IPS-NIHi7 (cell line): ENCODE measurements at regions not wholly inside any gene's neighbourhood (a gene's known extent, or its start where the extent isn't known, plus 50 kb on each side); places are given as distances from the start of the nearest gene placed in this dataset.

Source experiments
- DNase-seq: peaks from one replicate; pipeline ENCODE4 v3.0.0; 2012; ENCODE audit warnings: mixed read lengths; ENCODE audit errors: extremely low spot score

DNA sequence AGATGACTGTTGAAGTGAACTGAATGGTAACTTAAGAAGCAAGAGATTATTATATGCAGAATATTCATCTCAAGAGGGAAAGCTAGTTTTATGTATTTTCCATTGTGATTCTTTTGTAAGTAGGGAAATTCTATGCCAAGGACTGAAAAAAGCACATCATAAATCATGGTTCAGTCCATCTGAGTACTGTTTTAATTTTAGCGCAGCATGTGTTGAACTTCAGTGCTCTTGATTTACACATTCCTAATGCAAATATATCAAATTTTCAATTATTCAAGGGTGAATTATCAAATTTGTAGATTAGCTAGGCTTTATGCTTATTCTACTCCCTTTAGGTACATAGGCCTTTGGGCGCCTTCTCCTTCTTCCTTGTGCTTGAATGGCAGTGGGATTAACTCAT, 50.3 kb upstream of the TCF12 start:
- no peak for DNase-seq

DNA sequence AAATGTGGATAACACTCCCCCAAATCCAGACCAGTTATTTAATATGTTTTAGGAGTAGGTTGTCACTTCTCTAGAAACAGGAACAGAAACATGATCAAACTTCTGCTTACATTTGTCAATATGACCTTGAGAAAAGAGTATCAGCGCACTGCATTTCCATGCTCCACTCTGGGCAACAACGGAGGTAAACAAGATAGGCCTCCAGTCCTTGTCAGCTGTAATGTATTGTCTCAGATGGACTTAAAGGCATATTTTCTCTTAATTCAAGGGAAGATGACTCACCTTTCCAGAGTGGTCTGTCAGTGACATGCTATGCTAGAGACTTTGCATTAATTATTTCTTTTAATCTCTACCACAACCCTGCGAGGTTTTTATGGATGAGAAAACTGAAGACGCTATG, 51.6 kb upstream of the TCF12 start:
- DNase-seq: no peak

DNA sequence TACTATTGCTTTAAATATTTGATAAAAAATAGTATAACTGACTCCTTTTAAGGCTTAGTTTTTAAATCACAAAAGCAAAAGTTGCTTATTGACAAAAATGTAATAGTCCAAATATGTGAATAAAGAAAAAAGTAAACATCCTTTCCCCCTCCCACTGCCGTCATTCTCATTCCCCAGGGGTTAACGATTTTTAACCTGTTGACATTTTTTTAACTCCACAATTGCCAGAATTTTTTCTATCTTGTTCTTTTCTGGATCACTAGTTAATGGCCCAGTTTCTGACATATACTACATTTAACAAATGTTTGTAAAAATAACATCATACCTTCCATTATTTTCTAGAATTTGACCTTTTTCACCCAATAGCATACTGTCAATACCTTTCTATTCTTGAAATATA, 60.6 kb upstream of the TCF12 start:
- no peak for DNase-seq

GRCh38 chr15:56856934-56857333, 61.5 kb upstream of the TCF12 start:
- DNase-seq: no peak

GRCh38 chr15:56844892-56845291, 73.6 kb upstream of the TCF12 start:
- no peak for DNase-seq

DNA sequence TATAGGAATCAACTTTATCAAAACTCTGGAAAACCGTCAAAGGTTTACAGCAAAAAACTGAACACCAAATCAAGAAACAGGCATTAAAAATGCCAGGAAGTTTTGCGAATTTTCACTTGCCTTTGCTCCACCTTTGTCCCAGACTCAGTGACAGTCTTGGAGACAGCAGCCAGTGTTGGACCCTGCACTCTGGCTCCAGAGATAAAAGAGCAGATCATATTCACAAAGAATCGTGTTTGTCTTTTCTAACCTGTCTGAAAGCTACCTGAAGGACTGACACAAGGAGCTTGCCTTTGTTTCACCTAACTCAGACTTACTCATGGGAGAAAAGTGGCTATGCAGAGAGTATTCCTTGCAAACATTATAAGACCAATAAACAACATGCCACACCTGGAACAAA, 74.0 kb upstream of the TCF12 start:
- no peak for DNase-seq

- DNase-seq: no peak
Observed at GRCh38 chr15:56839641-56840040, 78.8 kb upstream of the TCF12 start.

- DNase-seq: no peak
Observed at GRCh38 chr15:56839099-56839498, 79.3 kb upstream of the TCF12 start.

DNA sequence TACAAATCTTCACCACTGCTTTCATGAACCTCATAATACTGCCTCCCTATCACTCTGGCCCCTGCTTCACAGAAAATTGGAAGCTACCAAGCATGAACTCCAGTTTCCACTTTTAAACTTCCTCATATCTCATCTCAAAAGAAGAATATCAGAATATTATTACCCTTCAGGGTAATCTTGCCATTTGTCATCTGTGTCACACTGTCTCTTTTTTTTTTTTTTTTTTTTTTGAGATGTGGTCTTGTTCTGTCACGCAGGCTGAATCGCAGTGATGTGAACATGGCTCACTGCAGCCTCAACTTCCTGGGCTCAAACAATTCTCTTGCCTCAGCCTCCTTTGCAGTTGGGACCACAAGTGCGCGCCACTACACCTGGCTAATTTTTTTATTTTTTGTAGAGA, 80.4 kb upstream of the TCF12 start:
- DNase-seq: no peak

DNA sequence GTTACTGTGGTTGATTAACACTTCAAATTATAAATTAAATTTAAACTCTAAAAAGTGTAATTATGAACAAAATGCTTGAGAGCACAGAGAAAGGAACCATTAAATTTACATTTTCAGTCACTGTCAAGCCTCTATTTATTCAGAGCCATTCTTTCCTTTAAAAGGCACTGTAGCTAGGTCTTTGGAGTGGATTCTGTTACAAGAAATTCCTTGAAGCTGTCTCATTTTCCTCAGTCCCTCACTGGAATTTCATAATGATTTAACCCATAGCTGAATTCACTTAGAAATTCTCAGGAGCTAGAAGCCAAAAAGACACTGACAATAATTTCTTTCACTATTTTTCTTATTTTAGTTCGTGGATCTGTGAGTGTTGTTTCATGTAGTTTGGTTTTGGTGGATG, 81.2 kb upstream of the TCF12 start:
- DNase-seq: no peak

GRCh38 chr15:56835718-56836171, 82.7 kb upstream of the TCF12 start:
- no peak for DNase-seq

DNA sequence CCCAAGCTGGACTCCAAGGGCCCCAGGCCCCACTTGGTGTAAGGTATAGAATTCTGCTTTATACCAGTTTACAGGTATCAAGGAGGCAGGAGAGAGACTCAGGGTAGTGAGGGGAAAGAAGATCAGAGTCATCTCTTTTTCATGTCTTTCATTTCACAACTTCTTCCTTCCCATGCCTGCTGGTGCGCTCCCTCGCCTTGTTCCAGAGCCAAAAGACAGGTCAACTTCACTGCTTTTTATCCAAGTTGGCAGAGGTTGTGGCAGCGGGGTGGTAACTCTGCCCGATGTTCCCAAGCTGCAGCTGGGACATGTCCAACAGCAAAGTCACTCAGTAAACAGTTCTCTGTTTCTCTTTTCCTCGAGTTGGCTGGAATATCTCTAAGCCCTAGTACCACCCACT, 86.3 kb upstream of the TCF12 start:
- DNase-seq: no peak

DNA sequence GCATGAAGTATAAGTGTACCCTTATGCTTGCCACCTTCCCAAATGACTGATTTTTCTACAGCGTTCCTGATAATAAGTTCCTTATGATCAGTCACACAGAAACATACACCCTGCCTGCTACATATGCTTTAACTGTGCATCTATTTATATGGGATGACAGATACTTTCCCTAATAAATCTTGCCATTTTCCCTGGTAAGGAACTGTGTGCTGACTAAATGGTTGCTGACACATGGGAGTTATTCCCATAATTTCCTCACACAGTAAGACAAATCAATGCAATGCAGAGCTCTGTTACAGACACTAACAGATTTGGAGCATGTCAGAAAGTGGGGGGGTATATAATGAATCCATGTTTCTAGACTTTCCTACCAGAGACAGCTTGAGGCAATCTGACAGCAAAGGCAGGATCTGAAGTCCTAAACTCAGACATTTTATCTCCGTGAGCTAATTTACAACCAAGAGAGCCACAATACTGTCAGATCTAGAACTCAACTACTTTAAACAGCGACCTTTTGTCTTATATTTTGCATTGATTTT, 86.9 kb upstream of the TCF12 start:
- DNase-seq: no peak

- DNase-seq: no peak
Observed at GRCh38 chr15:56824175-56824574, 90.9 kb upstream of the ZNF280D start.

- peak; percentile 70 for DNase-seq
Observed at GRCh38 chr15:56821721-56822425, 88.6 kb upstream of the ZNF280D start.

DNA sequence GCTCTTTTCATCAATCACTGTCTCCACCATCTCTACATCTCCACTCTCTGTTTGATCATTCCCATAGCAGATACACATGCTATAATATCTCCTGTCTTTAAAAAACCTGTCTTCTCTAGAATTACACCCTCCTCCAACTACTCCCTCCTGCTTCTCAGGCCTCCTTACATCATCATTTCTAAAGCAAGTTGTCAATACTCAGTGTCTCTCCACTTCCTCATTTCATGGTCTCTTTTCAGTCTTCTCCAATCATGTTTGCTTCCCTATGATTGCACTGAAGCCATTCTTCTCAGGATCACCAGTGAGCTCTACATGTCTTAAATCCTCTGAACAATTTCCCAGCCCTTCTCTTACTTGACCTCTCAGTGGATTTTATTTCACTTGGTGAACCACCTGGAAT, 87.0 kb upstream of the ZNF280D start:
- DNase-seq: no peak

DNA sequence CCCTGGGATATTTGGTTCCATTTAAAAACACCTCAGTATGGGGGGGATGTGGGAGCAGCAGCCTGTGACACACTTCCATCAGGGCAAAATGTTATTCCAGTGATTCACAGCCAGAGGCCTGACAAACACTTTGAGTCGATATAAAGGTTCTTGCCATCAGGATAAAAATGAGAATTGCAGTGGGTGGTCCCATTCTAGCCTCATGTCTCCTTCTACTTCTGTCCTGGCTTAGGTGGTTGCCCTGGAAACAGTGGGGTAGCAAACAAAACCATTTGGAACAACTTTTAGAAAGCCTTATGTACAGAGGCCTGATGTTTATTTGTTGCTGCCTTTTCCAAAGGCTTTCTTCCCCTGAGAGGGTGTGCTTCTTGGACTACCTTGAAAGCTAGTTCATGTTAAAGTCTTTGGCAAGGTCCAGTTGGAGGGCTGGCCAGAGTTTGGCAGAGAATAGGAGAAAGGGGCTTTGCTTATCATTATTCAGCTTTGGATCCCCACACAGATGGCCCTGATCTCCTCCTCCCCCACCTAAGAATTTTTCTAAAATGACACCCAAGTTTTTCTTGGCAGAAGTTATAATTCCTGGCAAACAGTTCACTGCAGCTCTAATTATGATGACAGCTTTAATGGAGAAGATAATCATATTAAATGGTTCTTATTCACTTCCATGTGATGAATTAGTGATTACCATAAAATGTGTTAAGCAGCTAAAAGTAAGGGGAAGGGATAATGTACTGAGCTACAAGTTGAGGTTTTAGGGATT, 84.2 kb upstream of the ZNF280D start:
- no peak for DNase-seq

DNA sequence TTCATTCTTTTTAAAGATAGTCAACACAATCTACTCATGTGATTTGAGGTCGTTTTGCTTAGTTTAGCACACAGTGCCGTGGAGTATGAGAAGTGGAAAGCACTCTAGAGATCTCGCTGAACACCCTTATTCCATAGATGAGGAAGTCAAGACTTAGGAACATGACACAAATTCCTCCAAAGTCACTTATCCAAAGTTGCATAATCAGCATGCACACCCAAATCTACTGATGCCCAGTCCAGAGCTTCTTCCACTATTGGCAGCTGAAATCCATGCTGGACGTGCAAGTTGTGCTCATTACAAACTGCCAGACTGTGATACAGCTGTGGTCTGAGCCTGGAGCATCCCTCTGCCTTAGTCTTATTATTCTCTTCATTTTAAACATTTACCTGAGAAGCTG, 83.5 kb upstream of the ZNF280D start:
- DNase-seq: no peak

DNA sequence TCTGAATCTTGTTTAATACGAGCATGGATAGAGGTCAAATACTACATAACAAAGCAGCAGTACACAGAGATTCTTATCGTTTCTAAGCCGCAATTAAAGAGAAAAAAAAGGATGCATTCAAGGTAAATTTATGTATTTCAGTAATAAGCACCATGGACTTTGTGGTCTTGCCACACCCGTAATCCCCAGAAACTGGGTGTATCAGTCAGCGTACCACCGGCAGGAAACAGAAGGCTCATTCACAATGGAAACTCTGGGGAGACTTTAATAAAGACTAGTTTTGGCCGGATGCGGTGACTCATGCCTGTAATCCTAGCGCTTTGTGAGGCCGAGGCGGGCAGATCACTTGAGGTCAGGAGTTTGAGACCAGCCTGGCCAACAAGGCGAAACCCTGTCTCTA, 81.9 kb upstream of the ZNF280D start:
- DNase-seq: no peak

GRCh38 chr15:56814429-56814828, 81.1 kb upstream of the ZNF280D start:
- no peak for DNase-seq

DNA sequence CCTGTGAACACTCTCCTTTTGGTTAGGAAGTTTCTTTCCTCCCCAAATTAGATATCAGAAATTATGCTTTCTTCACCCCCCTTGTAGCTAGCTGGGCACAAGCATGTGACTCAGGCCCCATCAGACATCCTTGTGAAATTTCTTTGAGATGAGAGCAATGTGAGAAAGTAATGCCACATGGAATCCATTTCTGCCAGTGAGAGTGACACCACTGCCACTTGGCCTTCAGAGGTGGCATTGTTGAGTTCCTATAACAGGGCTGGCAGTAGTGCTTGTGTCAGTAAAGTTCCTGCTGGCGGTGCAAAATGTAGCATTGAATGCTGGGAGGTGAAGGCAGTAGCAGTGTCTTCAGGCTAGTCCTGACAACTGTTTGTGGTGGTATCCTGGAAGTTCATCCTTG, 80.7 kb upstream of the ZNF280D start:
- no peak for DNase-seq

- no peak for DNase-seq
Observed at GRCh38 chr15:56812961-56813360, 79.7 kb upstream of the ZNF280D start.

DNA sequence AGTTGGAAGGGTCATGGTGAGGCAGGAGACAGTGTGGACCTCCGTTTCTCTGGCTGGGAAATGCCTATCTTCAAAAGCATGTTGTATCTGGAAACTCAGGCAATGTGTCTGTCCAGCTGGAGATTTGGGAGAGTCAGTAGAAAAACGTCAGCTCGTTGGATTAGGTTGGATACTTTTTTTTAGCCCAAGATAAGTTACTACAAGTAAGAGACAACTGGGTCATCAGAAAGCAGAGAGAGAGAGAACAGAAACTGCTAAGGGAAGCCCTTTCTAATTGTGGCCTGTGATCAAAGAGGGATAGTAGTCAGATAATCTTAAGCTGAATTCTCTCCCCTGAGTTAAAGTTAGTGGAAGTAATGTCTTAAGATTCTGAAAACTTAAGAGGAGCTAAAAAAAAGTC, 78.9 kb upstream of the ZNF280D start:
- no peak for DNase-seq
